Endodermal cell (in vitro differentiated cells): ENCODE measurements at regions not wholly inside any gene's neighbourhood (a gene's known extent, or its start where the extent isn't known, plus 50 kb on each side); places are given as distances from the start of the nearest gene placed in this dataset.

Experiments
- DNase-seq: peaks from one replicate; pipeline ENCODE4 v3.0.0-alpha.2; 2017
- H3K27ac ChIP-seq: 2 replicates; pipeline ENCODE4 v1.5.1; 2013; ENCODE audit warnings: mild to moderate bottlenecking, low read depth, low read length, moderate library complexity
- H3K27me3 ChIP-seq: 2 replicates; pipeline ENCODE4 v1.6.1; 2013; ENCODE audit warnings: mild to moderate bottlenecking, low read length, moderate library complexity; ENCODE audit not compliant: insufficient read depth, control insufficient read depth, poor library complexity, severe bottlenecking
- H3K36me3 ChIP-seq: 2 replicates; pipeline ENCODE4 v1.7.0; 2013; ENCODE audit warnings: mild to moderate bottlenecking, low read length, moderate library complexity; ENCODE audit not compliant: control insufficient read depth, insufficient read depth
- H3K4me1 ChIP-seq: one replicate; pipeline ENCODE4 v1.7.0; 2013; ENCODE audit warnings: low read length; ENCODE audit not compliant: control insufficient read depth, insufficient read depth
- H3K4me3 ChIP-seq: 2 replicates; pipeline ENCODE4 v1.5.1; 2013; ENCODE audit warnings: mild to moderate bottlenecking, low read length, moderate library complexity
- H3K9ac ChIP-seq: 2 replicates; pipeline ENCODE4 v1.6.1; 2013; ENCODE audit warnings: mild to moderate bottlenecking, low read length, moderate library complexity; ENCODE audit not compliant: poor library complexity, severe bottlenecking; ENCODE audit errors: extremely low read depth
- H3K9me3 ChIP-seq: 2 replicates; pipeline ENCODE4 v1.6.1; 2013; ENCODE audit warnings: mild to moderate bottlenecking, low read length, moderate library complexity; ENCODE audit not compliant: control insufficient read depth
- H3K27ac Mint-ChIP-seq: 2 replicates; pipeline ENCODE4 v1.8.0; 2020; ENCODE audit warnings: mixed read lengths
- H3K27me3 Mint-ChIP-seq: 2 replicates; pipeline ENCODE4 v1.8.0; 2021; ENCODE audit warnings: mild to moderate bottlenecking, mixed read lengths; ENCODE audit not compliant: insufficient read depth
- H3K36me3 Mint-ChIP-seq: 2 replicates; pipeline ENCODE4 v1.8.0; 2020; ENCODE audit warnings: low read depth, mixed read lengths
- H3K4me1 Mint-ChIP-seq: 2 replicates; pipeline ENCODE4 v1.8.0; 2020; ENCODE audit warnings: mixed read lengths
- H3K4me3 Mint-ChIP-seq: 2 replicates; pipeline ENCODE4 v1.8.0; 2020; ENCODE audit warnings: mild to moderate bottlenecking, moderate library complexity, mixed read lengths
- H3K9me3 Mint-ChIP-seq: 2 replicates; pipeline ENCODE4 v1.8.0; 2020; ENCODE audit warnings: mild to moderate bottlenecking, mixed read lengths
- WGBS, 2 experiments: methylation state at CpG; one replicate each; pipeline versions ENCODE4 v1.1.5 to v1.1.7; 2013; ENCODE audit warnings: missing lambda C conversion rate in 2 of 2, mixed read lengths in 1 of 2; ENCODE audit not compliant: insufficient coverage in 1 of 2, insufficient read length in 1 of 2; 5-methylcytosine and 5-hydroxymethylcytosine counted together
- TF ChIP-seq, protein P1 (sequence below): fragments of 200-600 bp; sonication (generic); conservative IDR thresholded peaks from 2 replicates; pipeline ENCODE4 v1.5.0; 2021; ENCODE audit warnings: antibody characterized with exemption, mild to moderate bottlenecking

DNA sequence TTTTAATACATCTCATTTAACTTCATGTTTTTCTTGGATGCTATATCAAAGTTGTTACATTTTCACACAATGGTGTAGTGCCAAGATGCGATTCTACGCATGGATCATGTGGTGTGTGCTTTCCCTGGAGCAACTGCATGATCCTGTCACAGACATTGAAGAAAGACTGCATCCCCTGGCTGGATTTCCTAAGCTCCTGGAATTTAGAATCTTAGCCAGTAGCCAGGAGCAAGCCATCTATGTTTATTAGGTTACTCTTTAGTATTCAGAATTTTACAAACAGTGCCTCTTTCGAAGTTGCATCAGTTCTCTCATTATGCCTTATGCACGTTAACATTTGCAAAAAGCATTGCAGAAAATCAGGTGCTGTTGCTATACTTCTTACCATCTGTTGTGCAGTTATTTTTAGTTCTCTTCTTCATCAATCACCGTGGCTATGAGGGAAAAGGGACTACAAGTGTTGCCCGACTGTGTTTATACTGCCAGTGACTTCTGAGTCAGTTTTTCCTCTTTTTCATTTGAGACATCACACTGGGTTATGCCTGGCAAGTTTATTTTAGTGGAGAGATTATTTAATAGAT lies 584.2 kb downstream of the BCKDHB start:
- Mint-ChIP-seq H3K36me3 (peaks cover 4% of the 10 kb centered on the region), H3K4me3 (no peak overlapping the region), H3K27me3 (no peaks in the 10 kb centered on the region), H3K4me1 (no peaks in the 10 kb centered on the region), H3K27ac (no peak overlapping the region), H3K9me3 (peaks cover 26% of the 10 kb centered on the region)
- Histone ChIP-seq H3K27me3 (no peaks in the 10 kb centered on the region), H3K9ac (no peak overlapping the region), H3K4me1 (no peaks in the 10 kb centered on the region), H3K4me3 (no peak overlapping the region), H3K27ac (no peak overlapping the region), H3K9me3 (peaks cover 6% of the 10 kb centered on the region), H3K36me3 (no peaks in the 10 kb centered on the region)
- TF ChIP-seq, protein P1, sequence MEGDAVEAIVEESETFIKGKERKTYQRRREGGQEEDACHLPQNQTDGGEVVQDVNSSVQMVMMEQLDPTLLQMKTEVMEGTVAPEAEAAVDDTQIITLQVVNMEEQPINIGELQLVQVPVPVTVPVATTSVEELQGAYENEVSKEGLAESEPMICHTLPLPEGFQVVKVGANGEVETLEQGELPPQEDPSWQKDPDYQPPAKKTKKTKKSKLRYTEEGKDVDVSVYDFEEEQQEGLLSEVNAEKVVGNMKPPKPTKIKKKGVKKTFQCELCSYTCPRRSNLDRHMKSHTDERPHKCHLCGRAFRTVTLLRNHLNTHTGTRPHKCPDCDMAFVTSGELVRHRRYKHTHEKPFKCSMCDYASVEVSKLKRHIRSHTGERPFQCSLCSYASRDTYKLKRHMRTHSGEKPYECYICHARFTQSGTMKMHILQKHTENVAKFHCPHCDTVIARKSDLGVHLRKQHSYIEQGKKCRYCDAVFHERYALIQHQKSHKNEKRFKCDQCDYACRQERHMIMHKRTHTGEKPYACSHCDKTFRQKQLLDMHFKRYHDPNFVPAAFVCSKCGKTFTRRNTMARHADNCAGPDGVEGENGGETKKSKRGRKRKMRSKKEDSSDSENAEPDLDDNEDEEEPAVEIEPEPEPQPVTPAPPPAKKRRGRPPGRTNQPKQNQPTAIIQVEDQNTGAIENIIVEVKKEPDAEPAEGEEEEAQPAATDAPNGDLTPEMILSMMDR = no peak
- DNase-seq = no peak
- 90 to 94% methylated on average over 6 of the region's 6 CpGs for WGBS, 2 experiments

DNA sequence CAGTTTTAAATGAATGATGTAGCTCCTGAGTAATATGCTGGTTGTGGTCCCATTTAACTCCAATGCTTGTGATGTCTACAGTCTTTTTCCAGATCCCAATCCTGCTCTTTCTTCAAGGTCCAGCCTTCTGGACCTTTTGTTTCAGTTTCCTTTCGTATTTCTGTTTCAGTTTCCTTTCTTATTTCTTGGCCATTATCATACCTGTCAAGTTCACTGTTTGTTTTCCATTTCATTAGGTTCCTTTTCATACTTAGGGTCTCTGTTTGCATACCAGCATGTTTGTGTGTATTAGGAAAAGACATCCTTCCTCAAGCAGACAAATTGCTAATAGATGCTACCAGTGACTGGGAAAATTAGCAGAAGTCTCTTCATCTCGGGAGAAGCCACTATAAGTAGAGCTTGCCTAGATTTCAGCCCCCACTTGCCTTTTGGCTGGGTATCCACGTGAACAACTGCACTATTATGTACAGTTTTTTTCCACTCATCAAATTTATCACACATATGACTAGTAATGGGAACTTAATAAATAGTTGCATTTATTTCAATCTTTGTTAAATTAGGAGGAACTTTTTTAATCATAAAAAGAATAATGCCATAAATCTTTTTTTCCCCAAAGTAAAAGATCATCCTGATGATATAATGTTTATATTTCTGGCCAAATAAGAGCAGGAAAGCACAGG lies 583.4 kb downstream of the BCKDHB start:
- no peak overlapping the region for H3K27ac Mint-ChIP-seq
- no peak for DNase-seq
- no peak overlapping the region for H3K4me3 ChIP-seq
- H3K36me3 Mint-ChIP-seq = peaks cover 4% of the 10 kb centered on the region
- no peaks in the 10 kb centered on the region for H3K27me3 Mint-ChIP-seq
- TF ChIP-seq, protein P1 = no peak
- H3K9me3 ChIP-seq = peaks cover 6% of the 10 kb centered on the region
- no peak overlapping the region for H3K9ac ChIP-seq
- WGBS, 2 experiments = 85 to 94% methylated on average over 2 to 3 of the region's 3 CpGs
- no peaks in the 10 kb centered on the region for H3K36me3 ChIP-seq
- H3K4me1 ChIP-seq = no peaks in the 10 kb centered on the region
- H3K27me3 ChIP-seq = no peaks in the 10 kb centered on the region
- H3K27ac ChIP-seq = no peak overlapping the region
- H3K4me3 Mint-ChIP-seq = no peak overlapping the region
- no peaks in the 10 kb centered on the region for H3K4me1 Mint-ChIP-seq
- H3K9me3 Mint-ChIP-seq = peaks cover 26% of the 10 kb centered on the region

DNA sequence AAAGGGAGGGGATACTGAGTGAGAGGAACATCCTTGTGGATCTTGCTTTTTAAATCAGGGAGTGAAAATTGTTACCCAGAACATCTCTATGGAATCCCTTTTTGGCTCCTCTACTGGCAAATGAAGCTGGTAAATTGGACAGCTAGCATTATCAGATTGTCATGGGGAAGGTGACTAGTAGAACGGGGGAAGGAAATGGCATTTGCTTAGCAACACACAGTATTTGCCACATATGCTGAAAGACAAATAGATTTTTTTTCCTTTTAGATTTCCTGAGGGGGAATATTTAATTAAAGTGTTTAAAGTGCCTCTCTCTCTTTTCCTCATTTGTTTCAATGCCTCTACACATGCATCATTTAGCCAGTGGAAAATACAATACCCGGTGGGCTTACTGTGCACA lies 573.5 kb downstream of the BCKDHB start:
- no peak overlapping the region for H3K27ac Mint-ChIP-seq
- H3K9me3 Mint-ChIP-seq = peaks cover 27% of the 10 kb centered on the region
- H3K9ac ChIP-seq = no peak overlapping the region
- 97 to 100% methylated on average over 1 to 2 of the region's 2 CpGs for WGBS, 2 experiments
- no peaks in the 10 kb centered on the region for H3K36me3 ChIP-seq
- H3K4me3 Mint-ChIP-seq = no peak overlapping the region
- H3K27me3 ChIP-seq = no peaks in the 10 kb centered on the region
- H3K4me1 Mint-ChIP-seq = no peaks in the 10 kb centered on the region
- no peak overlapping the region for H3K4me3 ChIP-seq
- H3K4me1 ChIP-seq = no peaks in the 10 kb centered on the region
- TF ChIP-seq, protein P1 = no peak
- H3K27ac ChIP-seq = no peak overlapping the region
- H3K9me3 ChIP-seq = peaks cover 21% of the 10 kb centered on the region
- H3K36me3 Mint-ChIP-seq = peaks cover 3% of the 10 kb centered on the region
- DNase-seq = no peak
- H3K27me3 Mint-ChIP-seq = no peaks in the 10 kb centered on the region
